Prostate gland (tissue), 2 donors: ENCODE measurements at regions not wholly inside any gene's neighbourhood (a gene's known extent, or its start where the extent isn't known, plus 50 kb on each side); places are given as distances from the start of the nearest gene placed in this dataset.

ENCODE experiments used
- POLR2A ChIP-seq: fragments of 450-650 bp; IDR thresholded peaks from one replicate; pipeline ENCODE4 v1.6.1; 2016; ENCODE audit warnings: antibody characterized with exemption, mild to moderate bottlenecking
- TF ChIP-seq, protein P1 (sequence below), 4 experiments: fragments of 200-600 bp in 2 of 4; fragments of 450-650 bp in 2 of 4; sonication (generic) in 2 of 4; IDR thresholded peaks; 1 replicate in 3 of 4; 2 replicates in 1 of 4; pipeline ENCODE4 v1.5.1; 2016 to 2019; ENCODE audit warnings: antibody characterized with exemption in 4 of 4, mild to moderate bottlenecking in 2 of 4, moderate library complexity in 2 of 4

DNA sequence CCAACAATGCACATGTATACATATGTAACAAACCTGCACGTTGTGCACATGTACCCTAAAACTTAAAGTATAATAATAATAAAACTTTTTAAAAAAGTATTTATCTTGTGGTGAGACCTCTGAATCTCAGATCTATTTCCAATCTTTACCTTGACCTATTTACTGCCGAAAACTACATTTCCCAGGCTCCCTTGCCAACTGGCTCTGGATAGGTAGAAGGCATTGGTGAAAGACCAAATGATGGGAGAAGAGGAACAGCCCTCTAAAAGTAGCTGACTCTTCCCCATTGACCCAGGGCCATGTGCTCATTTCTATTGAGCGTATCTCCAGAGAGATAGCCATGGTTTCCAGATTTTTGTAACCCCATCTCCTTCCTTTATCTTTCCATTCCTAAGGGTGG, 247.4 kb downstream of the GPAM start:
- TF ChIP-seq, protein P1, sequence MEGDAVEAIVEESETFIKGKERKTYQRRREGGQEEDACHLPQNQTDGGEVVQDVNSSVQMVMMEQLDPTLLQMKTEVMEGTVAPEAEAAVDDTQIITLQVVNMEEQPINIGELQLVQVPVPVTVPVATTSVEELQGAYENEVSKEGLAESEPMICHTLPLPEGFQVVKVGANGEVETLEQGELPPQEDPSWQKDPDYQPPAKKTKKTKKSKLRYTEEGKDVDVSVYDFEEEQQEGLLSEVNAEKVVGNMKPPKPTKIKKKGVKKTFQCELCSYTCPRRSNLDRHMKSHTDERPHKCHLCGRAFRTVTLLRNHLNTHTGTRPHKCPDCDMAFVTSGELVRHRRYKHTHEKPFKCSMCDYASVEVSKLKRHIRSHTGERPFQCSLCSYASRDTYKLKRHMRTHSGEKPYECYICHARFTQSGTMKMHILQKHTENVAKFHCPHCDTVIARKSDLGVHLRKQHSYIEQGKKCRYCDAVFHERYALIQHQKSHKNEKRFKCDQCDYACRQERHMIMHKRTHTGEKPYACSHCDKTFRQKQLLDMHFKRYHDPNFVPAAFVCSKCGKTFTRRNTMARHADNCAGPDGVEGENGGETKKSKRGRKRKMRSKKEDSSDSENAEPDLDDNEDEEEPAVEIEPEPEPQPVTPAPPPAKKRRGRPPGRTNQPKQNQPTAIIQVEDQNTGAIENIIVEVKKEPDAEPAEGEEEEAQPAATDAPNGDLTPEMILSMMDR (IDR thresholded peaks at IDR 0.05) = no peak
- no peak for TF ChIP-seq POLR2A
